ENCODE measurements at regions not wholly inside any gene's neighbourhood (a gene's known extent, or its start where the extent isn't known, plus 50 kb on each side); places are given as distances from the start of the nearest gene placed in this dataset.

DNA sequence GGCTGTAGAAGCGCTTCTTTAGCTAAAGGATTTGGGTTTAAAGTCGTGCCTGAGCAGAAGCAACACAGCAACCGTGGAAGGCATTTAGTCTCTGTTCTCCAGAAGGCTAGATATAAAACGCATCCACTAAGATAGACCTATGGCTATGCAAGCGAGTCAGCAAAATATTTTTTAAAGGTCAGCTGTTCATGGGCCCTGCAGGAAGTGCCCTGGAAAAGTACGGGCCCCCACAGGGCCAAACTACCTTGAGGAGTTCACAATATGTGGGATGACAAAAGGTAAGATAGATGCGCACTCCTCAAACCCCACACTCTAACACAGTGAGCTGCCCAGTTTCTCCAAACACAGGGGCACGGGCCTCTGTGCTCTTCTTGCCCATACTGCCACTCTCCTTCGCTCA, 261.6 kb downstream of the VPS13C start:
- no peak for DNase-seq

DNA sequence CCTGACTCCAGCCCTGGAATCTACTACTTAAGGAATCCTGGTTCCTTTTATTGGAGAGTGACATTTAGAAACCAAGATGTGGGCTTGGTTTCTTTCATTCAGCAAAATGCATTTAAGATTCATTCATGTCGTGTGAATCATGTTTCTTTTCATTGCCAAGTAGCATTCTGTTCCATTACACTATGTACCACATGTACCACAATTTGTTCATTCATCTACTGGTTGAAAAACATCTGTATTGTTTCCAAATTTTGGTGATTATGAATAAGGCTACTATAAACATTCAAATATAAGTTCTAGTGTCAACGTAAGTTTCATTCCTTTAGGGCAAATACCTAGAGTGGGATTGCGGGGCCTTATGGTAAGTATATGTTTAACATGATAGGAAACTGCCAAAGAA, 264.2 kb downstream of the VPS13C start:
- no peak for DNase-seq

DNA sequence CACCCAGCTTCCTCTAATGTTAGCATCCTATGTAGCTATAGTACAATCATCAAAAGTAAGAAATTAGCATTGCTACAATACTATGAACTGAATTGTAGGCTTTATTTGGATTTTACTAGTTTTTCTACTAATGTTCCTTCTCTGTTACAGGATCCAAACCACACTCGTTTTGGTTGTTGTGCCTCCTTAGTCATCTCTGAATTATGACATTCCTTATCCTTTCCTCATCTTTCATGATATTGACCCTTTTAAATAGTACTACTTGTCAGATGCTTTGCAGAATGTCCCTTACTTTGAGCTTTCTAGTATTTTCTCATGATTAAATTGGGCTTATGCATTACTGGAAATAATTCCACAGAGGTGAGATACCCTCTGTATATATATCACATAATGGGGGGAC, 265.4 kb downstream of the VPS13C start:
- DNase-seq, result no peak

DNA sequence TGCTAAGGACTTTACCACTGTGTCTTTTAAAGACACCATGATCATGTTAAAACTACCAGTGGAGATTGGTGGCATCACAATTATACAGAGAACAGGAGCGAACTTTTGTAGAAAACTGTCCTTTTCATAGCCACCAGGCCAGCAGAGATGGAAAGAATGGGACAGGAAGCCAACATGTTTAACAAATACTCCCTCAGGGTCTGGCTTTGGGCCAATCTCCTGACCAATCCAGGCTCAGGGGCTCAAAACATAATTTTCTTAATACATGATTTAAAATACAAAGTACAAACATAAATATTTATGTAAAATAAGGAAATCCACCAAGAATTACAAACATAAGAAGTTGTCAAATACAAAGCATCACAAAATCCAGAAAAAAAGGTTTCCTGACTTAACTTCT, 266.0 kb downstream of the VPS13C start:
- DNase-seq, result peak; percentile 15

DNA sequence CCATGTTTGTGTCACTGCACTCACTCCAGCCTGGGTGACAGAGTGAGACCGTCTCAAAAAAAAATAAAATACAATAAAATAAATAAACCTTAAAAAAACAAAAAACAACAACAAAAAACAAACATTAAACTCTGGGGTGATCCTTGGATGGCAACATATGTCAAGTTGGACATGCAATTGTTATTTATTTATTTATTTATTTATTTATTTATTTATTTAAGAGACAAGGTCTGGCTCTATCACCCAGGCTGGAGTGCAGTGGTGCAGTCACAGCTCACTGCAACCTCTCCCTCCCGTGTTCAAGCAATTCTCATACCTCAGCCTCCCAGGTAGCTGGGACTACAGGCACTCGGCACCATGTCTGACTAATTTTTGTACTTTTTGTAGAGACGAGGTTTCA, 275.5 kb downstream of the VPS13C start:
- DNase-seq, result no peak

DNA sequence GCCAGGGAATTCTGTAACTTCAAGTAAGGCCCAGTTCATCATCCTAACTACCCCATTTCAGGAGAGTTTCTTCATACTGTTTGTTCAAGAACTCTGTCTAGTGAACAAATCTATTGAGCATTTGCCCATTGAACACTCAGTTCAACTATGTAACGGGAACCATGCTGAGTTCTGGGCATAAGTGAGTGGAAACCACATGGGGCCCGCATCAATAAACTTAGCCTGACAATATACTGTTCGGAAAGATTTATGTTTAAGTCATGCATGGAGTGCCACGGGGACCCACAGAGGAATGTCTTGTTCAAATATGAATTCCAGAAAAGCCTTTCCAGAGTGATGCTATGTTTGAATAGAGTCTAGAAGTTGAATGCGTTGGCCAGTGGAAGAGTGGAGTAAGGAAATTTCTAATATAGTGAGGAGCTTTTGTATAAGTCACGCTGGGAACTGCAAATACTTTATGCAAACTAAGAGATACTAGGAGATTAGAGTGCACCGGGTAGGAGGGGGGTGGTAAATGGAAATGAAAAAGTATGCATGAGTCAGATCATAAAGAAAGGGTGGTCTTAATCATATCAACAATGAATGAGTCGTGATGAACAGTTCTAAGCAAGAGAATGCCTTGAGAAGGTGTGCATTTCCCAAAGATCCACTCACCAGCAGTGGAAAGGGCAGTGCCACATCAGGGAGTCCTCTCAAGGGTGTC, 279.8 kb downstream of the VPS13C start:
- no peak for DNase-seq

DNA sequence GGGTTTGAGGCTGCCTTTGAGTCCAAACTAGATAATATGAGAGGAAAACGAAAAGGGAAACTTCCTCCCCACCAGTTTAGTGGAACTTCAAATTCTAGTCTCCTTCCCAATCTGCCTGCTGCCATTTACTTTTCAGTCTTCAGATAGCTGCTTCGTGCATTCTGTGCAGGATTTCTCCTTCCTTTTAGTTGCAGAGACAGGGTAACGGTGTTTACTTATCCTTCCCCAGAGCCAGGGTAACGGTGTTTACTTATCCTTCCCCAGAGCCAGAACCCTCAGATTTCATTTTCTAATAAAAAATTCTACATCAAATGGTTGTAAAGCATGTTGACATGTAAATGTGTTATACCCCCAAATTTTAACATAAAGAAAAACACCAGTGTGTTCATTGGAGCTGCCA, 282.6 kb downstream of the VPS13C start:
- DNase-seq, result no peak

DNA sequence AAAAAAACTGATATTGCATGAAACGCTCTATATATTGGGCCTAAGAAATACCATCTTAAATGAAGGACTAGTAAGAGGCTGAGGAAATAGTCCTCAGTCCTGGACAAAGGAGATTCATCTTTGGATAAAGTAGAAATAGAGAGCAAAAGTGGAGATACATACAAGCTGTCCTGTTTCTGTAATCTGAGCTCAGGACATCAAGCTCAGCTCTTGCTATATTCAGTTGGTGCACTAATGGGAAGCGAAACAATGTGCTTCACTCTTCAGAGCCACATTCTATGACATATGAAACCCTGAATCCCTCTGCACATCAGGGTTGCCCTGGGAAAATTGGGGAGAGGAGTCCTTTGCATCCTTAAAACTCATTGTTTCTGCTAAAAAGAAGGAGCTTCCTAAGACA, 290.7 kb downstream of the VPS13C start:
- no peak for DNase-seq

DNA sequence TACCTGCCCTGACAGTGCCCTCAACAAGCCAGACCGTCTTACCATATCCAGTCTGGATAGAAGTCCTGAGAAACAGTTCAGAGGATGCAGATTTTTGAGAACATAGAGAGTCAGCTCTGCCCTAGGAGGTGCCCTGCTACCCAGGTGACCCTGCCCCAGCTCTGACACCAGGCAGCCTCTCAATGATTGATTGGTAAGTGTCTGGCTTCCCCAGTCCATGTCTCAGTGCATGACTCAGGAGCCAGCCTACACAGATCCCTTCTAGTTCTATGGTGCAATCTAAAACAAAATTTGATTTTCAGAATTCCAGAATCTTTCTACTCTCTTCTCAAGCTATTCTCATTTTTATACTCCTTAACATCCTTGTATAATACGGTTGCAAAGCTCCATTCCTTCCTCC, 292.1 kb downstream of the VPS13C start:
- no peak for DNase-seq

DNA sequence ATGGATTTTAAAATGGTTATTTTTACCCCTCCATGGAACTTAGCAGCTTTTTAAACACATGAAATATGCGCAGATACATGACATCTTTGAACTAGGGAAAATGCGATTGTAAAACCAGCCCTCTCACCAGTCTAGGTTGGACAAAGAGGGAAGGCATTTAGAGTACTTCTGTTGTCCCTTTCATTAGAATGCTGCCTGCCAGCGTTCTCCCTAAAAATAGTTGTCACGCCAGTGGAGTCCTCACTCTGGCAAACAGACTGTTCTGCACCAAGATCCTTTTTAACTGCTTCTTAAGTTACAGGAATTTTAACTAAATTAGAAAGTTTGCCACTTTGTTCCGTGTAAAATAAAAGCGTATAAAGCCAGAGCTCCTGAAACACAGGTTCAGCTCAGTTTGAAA, 295.3 kb downstream of the VPS13C start:
- no peak for DNase-seq

DNA sequence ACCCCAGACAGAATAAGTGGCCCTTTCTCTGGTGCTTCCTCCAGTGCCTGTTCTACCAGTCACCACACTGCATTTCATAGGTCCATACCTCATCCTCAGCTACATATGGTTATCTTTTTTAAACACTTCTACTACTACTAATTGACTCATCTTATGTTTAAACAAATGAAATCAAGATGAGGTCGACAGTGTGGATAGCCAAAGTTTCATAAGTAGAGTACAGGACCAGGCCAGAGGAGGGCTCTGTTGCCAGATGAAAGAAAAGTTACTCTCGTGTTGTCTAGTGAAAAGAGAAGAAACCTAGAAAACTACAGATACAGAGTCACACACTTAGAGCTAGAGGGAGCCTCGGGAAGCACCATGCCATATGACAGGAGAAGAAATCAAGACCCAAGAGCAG, 296.1 kb downstream of the VPS13C start:
- no peak for DNase-seq

DNA sequence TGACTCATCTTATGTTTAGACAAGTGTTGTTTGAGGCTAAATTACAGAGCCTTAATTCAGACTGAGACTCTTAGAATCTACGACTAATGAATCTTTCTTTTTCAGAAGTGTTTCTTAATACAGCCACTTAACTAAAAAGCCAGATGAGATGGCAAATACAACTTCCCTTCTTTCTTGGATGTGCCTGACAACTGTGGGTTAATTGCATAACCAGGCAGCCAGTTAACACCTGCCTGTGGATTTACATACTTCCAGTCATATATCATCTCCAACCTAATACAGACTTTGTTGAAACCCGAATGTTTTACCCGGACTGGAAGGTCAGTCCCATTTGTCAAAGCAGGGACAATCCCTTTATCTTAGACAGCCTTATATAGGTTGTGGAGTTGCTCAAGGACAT, 297.6 kb downstream of the VPS13C start:
- DNase-seq, result no peak

DNA sequence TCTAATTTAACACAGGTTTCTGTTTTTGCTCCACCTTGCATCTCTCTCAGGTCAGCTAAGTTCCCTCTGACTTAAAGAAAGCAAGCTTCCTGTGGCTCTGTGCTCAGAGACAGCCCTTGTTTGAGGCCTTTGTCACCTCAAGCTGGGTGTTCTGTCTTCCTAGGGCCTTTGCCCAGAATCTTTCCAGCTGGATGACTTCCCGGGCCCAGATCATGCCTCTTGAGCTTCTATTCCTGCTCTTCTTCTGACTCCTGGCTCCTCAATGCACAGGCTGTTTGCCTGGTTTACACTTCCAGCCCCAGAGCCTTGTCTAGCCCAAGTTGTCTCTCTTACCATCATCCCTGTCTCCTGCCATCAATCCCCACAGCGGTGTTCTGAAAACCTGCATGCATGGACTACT, 300.6 kb downstream of the VPS13C start:
- DNase-seq, result no peak

DNA sequence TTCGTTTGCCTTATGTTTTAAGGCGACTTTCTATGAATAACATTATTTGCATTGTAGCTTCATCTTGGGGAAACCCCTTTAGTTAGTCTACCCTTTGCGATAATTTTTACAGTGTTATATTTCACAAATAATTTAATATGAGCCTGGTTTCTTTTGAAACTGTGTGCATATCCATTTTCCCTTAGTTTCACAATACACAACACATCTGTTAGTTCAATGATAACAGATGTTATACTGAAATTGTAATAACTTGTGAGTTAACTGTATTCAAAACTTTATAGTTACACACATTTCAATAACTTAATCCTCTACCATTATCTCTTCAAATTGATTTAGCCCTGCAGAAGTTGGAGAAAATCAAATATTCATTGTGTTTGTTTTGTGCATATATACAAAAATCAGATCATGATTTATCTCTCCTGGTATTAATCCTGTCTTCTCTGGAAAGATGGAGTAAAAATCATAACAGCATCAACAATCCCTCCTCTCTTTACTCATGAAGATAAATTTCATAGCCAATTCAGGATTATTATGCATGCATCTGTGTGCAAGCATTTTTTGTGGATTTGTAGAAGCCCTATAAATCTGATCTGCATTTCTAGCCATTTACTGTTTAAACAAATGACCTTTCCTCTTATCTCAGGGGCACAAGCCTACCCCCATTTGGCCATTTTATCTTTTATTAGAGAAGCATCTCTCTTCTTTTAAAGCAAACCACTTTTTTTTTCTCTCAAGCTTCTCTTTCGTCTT, 304.0 kb downstream of the VPS13C start:
- no peak for DNase-seq

DNA sequence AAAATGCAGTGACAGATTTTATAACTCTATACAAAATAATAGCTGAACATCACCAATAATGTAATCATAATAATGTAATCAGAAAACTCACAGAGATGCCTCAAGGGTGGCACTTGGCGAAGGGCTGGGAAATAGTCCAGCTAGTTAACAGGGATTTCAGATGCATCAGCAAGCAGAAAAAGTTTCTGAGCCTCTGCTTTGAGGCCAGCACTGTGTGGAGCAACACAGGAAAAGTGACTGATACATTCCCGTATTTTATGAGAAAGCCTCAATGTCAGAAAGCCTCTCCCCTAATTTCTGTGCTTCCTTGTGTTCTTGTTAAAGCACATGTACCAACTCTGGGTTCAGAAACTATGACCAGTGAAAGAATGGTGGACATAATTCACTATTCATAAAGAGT, 304.8 kb downstream of the VPS13C start:
- DNase-seq, result no peak

DNA sequence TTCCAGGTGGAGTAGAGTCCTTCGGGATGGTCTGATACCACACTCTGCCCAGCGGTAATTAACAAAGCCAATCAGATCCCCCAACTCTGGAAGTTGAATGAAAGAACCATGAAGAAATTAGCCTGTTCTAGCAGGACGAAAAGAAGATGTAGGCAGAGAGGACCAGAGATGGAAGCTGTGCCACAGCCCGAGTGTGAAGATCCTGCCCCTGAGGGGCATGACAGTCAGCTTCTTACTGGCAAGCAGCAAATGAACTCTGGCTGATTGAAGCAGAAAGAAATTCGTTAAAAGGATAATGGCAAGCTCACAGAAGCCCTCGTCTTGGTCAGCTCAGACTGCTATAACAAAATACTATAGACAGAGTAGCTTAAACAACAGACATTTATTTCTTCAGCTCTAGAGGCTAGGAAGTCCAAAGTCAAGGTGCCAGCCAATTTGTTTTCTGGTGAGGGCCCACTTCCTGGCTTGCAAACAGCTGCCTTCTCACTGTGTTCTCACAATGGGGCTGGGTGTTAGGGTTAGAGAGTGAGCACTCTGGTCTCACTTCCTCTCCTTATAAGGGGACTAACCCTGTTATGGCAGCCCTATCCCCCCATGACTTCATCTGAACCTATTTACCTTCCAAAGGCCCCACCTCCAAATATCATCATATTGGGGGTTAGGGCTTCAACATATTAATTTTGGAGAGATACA, 307.1 kb downstream of the VPS13C start:
- no peak for DNase-seq

DNA sequence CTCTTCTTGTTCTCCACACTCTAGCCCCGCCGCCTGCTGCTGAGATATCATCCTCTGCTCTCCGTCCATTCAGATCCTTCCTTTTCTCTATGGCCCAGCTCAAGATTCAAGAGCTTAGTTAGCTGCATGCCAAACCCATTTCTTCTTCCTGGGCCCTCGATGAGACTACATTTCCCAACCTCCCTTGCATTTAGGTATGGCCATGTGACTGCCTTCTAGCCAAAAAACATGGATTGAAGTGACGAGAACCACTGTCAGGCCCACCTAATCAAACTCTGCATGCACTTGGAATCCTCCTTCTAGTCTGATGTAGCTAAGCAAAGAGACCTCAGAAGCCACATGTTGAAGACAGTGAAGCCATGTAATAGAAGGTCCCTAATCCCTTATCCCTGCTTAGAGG, 308.2 kb downstream of the VPS13C start:
- DNase-seq, result no peak

DNA sequence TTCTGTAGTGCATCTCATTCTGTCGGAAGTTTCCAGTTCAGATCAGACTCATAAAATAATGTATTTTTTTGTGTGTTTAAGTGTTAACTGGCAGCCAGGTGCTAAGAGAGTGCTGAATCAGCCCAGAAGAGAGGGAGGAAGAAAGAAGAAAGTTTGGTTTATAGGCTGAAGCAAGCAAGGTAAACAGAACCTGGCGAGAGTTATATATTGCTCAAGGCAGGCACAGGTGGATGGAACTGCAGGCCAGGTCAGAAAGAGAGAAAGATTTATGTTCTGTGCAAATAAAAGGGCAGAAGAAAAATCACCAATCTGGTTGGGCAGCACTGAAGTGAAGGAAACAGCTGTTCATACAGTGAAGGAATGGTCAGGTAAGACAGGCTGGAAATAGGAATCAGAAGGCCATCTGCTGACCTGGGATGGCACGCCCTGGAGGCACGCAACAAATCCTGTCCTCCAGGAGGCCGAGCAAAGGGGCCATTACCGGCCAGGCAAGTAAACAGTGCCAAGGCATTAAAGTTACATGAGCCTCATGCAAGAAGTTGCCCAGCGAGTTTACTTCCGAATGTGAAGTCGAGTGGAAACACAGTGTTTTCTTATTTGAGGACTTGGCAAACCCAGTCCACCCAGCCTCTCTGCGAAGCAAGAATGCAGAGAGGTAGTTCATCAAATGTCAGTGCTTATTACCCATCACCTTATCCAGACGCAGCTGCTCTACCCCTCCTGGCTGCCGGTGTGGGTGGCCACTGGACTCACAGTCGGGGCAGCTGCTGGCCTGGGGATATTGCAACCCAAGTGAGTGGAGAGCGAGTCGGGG, 309.8 kb downstream of the VPS13C start:
- DNase-seq, result no peak

DNA sequence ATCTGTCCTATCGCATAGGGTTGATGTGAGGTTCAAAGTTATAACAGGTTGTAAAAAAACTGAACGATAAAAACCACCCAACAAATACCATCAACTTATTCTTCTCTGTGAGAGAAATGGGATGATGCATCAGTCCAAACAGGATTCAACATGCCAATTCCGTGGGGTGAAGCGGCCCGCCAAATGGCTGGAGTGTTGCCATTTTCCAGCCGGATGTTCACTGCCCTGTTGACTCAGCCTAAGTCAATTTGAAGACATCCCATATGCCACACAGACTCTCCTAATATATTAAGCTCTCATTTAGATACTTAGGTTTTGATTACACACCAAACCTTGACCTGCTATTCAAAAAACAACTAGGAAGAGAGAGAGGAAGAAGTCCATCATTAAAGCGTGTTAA, 311.1 kb downstream of the VPS13C start:
- no peak for DNase-seq

DNA sequence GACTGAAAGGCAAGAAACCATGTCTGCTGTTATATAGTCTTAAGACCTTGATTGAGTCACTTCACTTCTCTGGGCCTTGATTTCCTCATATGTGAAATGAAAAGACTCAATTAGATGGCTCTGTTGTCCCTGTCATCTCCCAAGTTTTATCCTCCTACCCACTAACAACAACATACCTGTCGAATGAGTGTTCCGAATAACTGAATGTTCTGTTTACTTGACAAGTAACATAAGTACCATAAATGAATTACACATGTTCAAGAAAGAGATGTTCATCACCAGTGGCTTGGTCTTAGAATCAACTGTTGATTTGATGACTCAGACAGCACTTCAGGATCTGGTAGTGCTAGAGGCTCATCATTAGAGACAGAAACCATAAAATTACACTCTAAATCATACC, 311.7 kb downstream of the VPS13C start:
- DNase-seq, result no peak

DNA sequence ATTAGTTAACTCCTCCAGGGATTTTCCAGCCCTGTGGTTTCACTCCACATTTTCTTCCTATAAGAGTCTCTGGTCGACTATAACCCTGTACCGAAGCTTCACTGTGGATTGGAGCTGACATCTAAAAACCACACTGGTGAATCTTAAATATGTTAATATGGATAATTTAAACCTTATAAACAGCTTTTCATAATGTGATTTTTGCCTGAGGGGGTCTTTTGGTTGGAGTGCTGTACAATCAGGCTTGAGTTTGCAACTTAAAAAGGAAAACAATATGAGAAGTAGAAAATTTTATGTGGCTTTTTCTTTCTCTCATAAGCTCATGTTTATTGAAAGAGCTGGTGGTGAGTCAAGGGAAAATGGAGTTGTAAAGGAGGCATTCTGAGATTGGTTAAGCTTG, 313.7 kb downstream of the VPS13C start:
- DNase-seq, result no peak

DNA sequence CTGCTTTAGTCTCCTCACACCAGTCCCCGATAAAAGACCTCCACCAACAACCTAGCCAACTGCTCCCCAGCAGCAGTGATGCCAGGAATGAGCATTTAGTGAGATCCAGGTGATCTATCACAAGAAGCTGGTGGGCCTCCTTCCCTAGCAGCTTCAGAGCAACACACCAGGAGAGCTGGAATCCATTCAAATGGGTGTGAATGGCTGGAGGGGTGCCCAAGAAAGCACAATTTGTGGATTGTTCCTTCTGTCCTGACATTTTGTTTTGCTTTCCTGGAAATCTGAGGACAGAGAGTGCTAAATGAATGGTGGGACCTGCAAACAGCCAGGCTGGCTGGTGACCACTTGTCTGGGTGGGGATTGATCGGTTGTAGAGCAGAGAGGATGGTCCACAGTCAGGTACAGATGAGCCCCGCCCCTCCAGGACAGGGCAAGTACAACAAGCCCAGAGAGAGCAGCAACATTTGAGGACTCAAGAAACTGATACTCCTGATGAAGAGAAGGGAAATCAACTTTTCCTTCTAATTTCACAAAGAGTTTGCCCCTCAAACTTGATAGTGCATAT, 316.8 kb downstream of the VPS13C start:
- no peak for DNase-seq

DNA sequence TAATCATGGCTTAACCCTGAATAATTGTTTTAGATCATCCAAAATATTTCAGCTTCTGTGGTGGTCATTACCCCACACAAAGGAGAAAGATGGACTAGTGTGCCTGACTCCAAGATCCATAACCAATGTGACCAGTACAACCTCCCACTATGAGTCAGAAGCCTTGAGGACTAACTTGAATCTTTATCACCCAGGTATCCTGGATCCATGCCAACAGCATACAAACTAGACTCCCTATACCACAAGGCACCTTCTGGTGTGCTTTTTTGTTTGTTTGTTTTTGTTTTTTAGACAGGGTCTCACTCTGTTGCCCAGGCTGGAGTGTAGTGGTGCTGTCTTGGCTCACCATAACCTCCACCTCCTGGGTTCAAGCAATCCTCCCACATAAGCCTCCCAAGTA, 317.7 kb downstream of the VPS13C start:
- DNase-seq, result no peak

Measured in COR-L47 (cell line).